Epithelial cell of proximal tubule (primary cell): ENCODE measurements at regions not wholly inside any gene's neighbourhood (a gene's known extent, or its start where the extent isn't known, plus 50 kb on each side); places are given as distances from the start of the nearest gene placed in this dataset.

ENCODE experiments used
- DNase-seq: peaks from one replicate; pipeline ENCODE4 v3.0.0-alpha.2; 2011; ENCODE audit warnings: low read depth
- H3K4me3 ChIP-seq: 2 replicates; pipeline ENCODE4 v1.5.1; 2011; ENCODE audit warnings: low read depth, mild to moderate bottlenecking, low read length
- CTCF ChIP-seq: conservative IDR thresholded peaks from 2 replicates; pipeline ENCODE4 v1.5.1; 2012; ENCODE audit warnings: low read depth, mild to moderate bottlenecking, low read length

GRCh38 chr21:28509031-28509430 lies 483.6 kb downstream of the LTN1 start:
- DNase-seq, result no peak
- no peak for TF ChIP-seq CTCF
- no peak overlapping the region for H3K4me3 ChIP-seq

- TF ChIP-seq CTCF, result no peak
- DNase-seq, result no peak
- no peak overlapping the region for H3K4me3 ChIP-seq
These were observed 484.6 kb downstream of the LTN1 start for GRCh38 chr21:28508126-28508525.

- no peak for TF ChIP-seq CTCF
- no peak overlapping the region for H3K4me3 ChIP-seq
- no peak for DNase-seq
These were observed 496.2 kb downstream of the LTN1 start for GRCh38 chr21:28496517-28496916.

- no peak for TF ChIP-seq CTCF
- no peak overlapping the region for H3K4me3 ChIP-seq
- DNase-seq, result no peak
These were observed 500.6 kb downstream of the LTN1 start for GRCh38 chr21:28492127-28492526.

- no peak overlapping the region for H3K4me3 ChIP-seq
- TF ChIP-seq CTCF, result no peak
- DNase-seq, result no peak
These were observed 502.8 kb downstream of the LTN1 start for GRCh38 chr21:28489821-28490350.

- no peak overlapping the region for H3K4me3 ChIP-seq
- TF ChIP-seq CTCF, result no peak
- no peak for DNase-seq
These were observed 503.5 kb downstream of the LTN1 start for GRCh38 chr21:28489162-28489561.

- H3K4me3 ChIP-seq, result no peak overlapping the region
- TF ChIP-seq CTCF, result no peak
- DNase-seq, result no peak
These were observed 505.1 kb downstream of the LTN1 start for GRCh38 chr21:28487455-28488070.
